T-helper 2 cell treated with Interferon-gamma antibody and Interleukin-4, amounts not matched to agents 5 μg/mL and 100 μg/mL, for 36 hours (primary cell): ENCODE measurements at regions not wholly inside any gene's neighbourhood (a gene's known extent, or its start where the extent isn't known, plus 50 kb on each side); places are given as distances from the start of the nearest gene placed in this dataset.

Experiments
- DNase-seq: peaks from one replicate; pipeline ENCODE4 v3.0.0; 2021; ENCODE audit warnings: low spot score
- H3K27ac Mint-ChIP-seq: one replicate; pipeline ENCODE4 v1.8.0; 2021; ENCODE audit warnings: mild to moderate bottlenecking, mixed read lengths
- H3K27me3 Mint-ChIP-seq: one replicate; pipeline ENCODE4 v1.8.0; 2021; ENCODE audit warnings: low read depth, mixed read lengths
- H3K36me3 Mint-ChIP-seq: one replicate; pipeline ENCODE4 v1.8.0; 2021; ENCODE audit warnings: low read depth, mixed read lengths
- H3K4me1 Mint-ChIP-seq: one replicate; pipeline ENCODE4 v1.8.0; 2021; ENCODE audit warnings: low read depth, mixed read lengths
- H3K4me3 Mint-ChIP-seq: one replicate; pipeline ENCODE4 v1.8.0; 2022; ENCODE audit warnings: mild to moderate bottlenecking, moderate library complexity, mixed read lengths
- H3K9me3 Mint-ChIP-seq: one replicate; pipeline ENCODE4 v1.8.0; 2021; ENCODE audit warnings: mixed read lengths

GRCh38 chr11:29328961-29329441 is 687.8 kb downstream of the KCNA4 start:
- Mint-ChIP-seq H3K9me3 (peaks cover 8% of the 10 kb centered on the region), H3K4me1 (no peaks in the 10 kb centered on the region), H3K27ac (no peak overlapping the region), H3K36me3 (no peaks in the 10 kb centered on the region), H3K27me3 (no peaks in the 10 kb centered on the region), H3K4me3 (no peak overlapping the region)
- DNase-seq = no peak

GRCh38 chr11:29327891-29328290 is 688.9 kb downstream of the KCNA4 start:
- Mint-ChIP-seq H3K9me3 (peaks cover 8% of the 10 kb centered on the region), H3K4me1 (no peaks in the 10 kb centered on the region), H3K27me3 (no peaks in the 10 kb centered on the region), H3K27ac (no peak overlapping the region), H3K4me3 (no peak overlapping the region), H3K36me3 (no peaks in the 10 kb centered on the region)
- no peak for DNase-seq

GRCh38 chr11:29326757-29327156 is 690.1 kb downstream of the KCNA4 start:
- H3K4me1 Mint-ChIP-seq = no peaks in the 10 kb centered on the region
- H3K36me3 Mint-ChIP-seq = no peaks in the 10 kb centered on the region
- H3K27ac Mint-ChIP-seq = no peak overlapping the region
- H3K4me3 Mint-ChIP-seq = no peak overlapping the region
- no peak for DNase-seq
- H3K9me3 Mint-ChIP-seq = peaks cover 12% of the 10 kb centered on the region
- H3K27me3 Mint-ChIP-seq = no peaks in the 10 kb centered on the region

- Mint-ChIP-seq H3K9me3 (peaks cover 12% of the 10 kb centered on the region), H3K4me3 (no peak overlapping the region), H3K27me3 (no peaks in the 10 kb centered on the region), H3K27ac (no peak overlapping the region), H3K36me3 (no peaks in the 10 kb centered on the region), H3K4me1 (no peaks in the 10 kb centered on the region)
- DNase-seq = no peak
Measured at GRCh38 chr11:29324328-29324727, 692.5 kb downstream of the KCNA4 start.

GRCh38 chr11:29321293-29322132 is 695.3 kb downstream of the KCNA4 start:
- no peak for DNase-seq
- Mint-ChIP-seq H3K27ac (no peak overlapping the region), H3K27me3 (no peaks in the 10 kb centered on the region), H3K36me3 (no peaks in the 10 kb centered on the region), H3K4me1 (no peaks in the 10 kb centered on the region), H3K9me3 (peaks cover 14% of the 10 kb centered on the region), H3K4me3 (no peak overlapping the region)

GRCh38 chr11:29320196-29320595 is 696.6 kb downstream of the KCNA4 start:
- Mint-ChIP-seq H3K4me3 (no peak overlapping the region), H3K27me3 (no peaks in the 10 kb centered on the region), H3K4me1 (no peaks in the 10 kb centered on the region), H3K36me3 (no peaks in the 10 kb centered on the region), H3K27ac (no peak overlapping the region), H3K9me3 (peaks cover 16% of the 10 kb centered on the region)
- no peak for DNase-seq

GRCh38 chr11:29319210-29319609 is 697.6 kb downstream of the KCNA4 start:
- H3K9me3 Mint-ChIP-seq = peaks cover 19% of the 10 kb centered on the region
- H3K27me3 Mint-ChIP-seq = no peaks in the 10 kb centered on the region
- no peak overlapping the region for H3K4me3 Mint-ChIP-seq
- no peak for DNase-seq
- H3K27ac Mint-ChIP-seq = no peak overlapping the region
- no peaks in the 10 kb centered on the region for H3K36me3 Mint-ChIP-seq
- no peaks in the 10 kb centered on the region for H3K4me1 Mint-ChIP-seq

GRCh38 chr11:29318134-29318845 is 698.5 kb downstream of the KCNA4 start:
- Mint-ChIP-seq H3K36me3 (no peaks in the 10 kb centered on the region), H3K27ac (no peak overlapping the region), H3K27me3 (no peaks in the 10 kb centered on the region), H3K4me1 (no peaks in the 10 kb centered on the region), H3K9me3 (peaks cover 19% of the 10 kb centered on the region), H3K4me3 (no peak overlapping the region)
- no peak for DNase-seq

GRCh38 chr11:29317694-29318093 is 699.1 kb downstream of the KCNA4 start:
- H3K27me3 Mint-ChIP-seq = no peaks in the 10 kb centered on the region
- no peaks in the 10 kb centered on the region for H3K4me1 Mint-ChIP-seq
- H3K9me3 Mint-ChIP-seq = peaks cover 19% of the 10 kb centered on the region
- no peak overlapping the region for H3K27ac Mint-ChIP-seq
- DNase-seq = no peak
- no peaks in the 10 kb centered on the region for H3K36me3 Mint-ChIP-seq
- H3K4me3 Mint-ChIP-seq = no peak overlapping the region

- DNase-seq = no peak
- Mint-ChIP-seq H3K36me3 (no peaks in the 10 kb centered on the region), H3K4me3 (no peak overlapping the region), H3K27me3 (no peaks in the 10 kb centered on the region), H3K9me3 (peaks cover 16% of the 10 kb centered on the region), H3K4me1 (no peaks in the 10 kb centered on the region), H3K27ac (no peak overlapping the region)
Measured at GRCh38 chr11:29315275-29315674, 701.6 kb downstream of the KCNA4 start.

GRCh38 chr11:29314211-29314610 is 702.6 kb downstream of the KCNA4 start:
- Mint-ChIP-seq H3K4me1 (no peaks in the 10 kb centered on the region), H3K27ac (no peak overlapping the region), H3K9me3 (peaks cover 16% of the 10 kb centered on the region), H3K4me3 (no peak overlapping the region), H3K27me3 (no peaks in the 10 kb centered on the region), H3K36me3 (no peaks in the 10 kb centered on the region)
- no peak for DNase-seq

- Mint-ChIP-seq H3K27me3 (no peaks in the 10 kb centered on the region), H3K4me3 (no peak overlapping the region), H3K4me1 (no peaks in the 10 kb centered on the region), H3K9me3 (peaks cover 16% of the 10 kb centered on the region), H3K36me3 (no peaks in the 10 kb centered on the region), H3K27ac (no peak overlapping the region)
- DNase-seq = no peak
Measured at GRCh38 chr11:29312812-29313211, 704.0 kb downstream of the KCNA4 start.

- Mint-ChIP-seq H3K36me3 (no peaks in the 10 kb centered on the region), H3K27ac (no peak overlapping the region), H3K9me3 (peaks cover 12% of the 10 kb centered on the region), H3K27me3 (no peaks in the 10 kb centered on the region), H3K4me3 (no peak overlapping the region), H3K4me1 (no peaks in the 10 kb centered on the region)
- no peak for DNase-seq
Measured at GRCh38 chr11:29310725-29311342, 706.0 kb downstream of the KCNA4 start.

GRCh38 chr11:29309992-29310391 is 706.8 kb downstream of the KCNA4 start:
- Mint-ChIP-seq H3K4me3 (no peak overlapping the region), H3K4me1 (no peaks in the 10 kb centered on the region), H3K27me3 (no peaks in the 10 kb centered on the region), H3K36me3 (no peaks in the 10 kb centered on the region), H3K9me3 (peaks cover 5% of the 10 kb centered on the region), H3K27ac (no peak overlapping the region)
- DNase-seq = no peak
